NCI-H187 (cell line): ENCODE measurements at regions not wholly inside any gene's neighbourhood (a gene's known extent, or its start where the extent isn't known, plus 50 kb on each side); places are given as distances from the start of the nearest gene placed in this dataset.

ENCODE experiments used
- DNase-seq, 2 experiments: peaks; one replicate each; lab custom pipeline; 2025; lab: John Stamatoyannopoulos, UW

- DNase-seq: no peak
These were observed 65.3 kb upstream of the C14orf180 start for GRCh38 chr14:104514156-104514848.

- no peak for DNase-seq
These were observed 64.3 kb upstream of the C14orf180 start for GRCh38 chr14:104515059-104515810.

- no peak for DNase-seq
These were observed 63.5 kb upstream of the C14orf180 start for GRCh38 chr14:104515811-104516780.

DNA sequence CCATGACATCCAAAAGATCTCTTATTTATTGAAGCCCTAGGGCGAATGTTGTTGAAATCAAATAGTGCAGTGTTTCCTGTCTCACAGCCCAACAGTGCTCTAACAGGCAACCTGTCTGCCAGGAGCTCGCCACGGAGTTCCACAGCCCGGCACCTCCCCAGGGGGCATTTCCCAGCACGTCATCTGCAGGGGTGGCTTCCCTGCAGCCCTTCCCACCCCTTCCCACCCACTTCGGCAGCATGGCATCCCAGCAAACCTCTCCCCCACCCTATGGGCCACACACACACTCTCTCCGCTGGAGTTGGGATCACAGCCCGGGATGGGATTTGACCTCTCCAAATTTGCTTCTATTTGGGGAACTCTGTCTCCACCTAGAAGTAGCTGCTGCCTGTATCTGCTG is 62.7 kb upstream of the C14orf180 start:
- no peak for DNase-seq

- no peak for DNase-seq
These were observed 62.1 kb upstream of the C14orf180 start for GRCh38 chr14:104517426-104517825.

DNA sequence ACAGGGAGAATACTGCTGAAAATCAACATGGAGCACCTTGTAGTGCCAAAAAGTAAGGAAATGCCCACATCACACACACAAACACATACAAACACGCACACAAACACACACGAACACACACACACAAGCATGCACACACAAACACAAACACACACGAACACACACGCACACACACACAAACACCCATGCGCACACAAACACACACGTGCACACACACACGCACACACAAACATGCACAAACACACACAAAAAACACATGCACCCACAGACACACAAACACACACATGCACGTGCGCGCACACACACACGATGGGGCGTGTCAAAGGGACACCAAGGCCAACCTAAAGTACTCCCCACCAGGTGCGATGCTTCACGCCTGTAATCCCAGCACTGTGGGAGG is 61.7 kb upstream of the C14orf180 start:
- DNase-seq: no peak

- no peak for DNase-seq
These were observed 60.8 kb upstream of the C14orf180 start for GRCh38 chr14:104518659-104519350.

DNA sequence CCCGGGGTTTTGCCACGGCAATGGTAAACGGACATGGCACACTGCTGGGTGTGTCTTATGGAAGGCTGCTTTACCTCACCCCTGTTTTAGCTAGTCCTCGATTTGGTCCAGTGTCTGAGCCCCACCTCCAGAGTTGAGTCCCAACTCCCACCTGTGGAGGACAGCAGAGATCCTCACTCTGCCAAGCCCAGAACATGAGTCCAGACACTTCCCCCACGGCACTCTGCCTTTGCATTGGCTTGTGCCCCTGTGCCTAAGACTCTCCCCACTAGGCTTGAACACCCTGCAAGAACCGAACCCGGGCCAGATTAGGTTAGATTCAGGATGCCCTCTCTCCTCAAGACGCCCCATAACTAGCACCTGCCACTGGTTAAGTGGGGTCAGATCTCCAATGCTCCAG is 59.8 kb upstream of the C14orf180 start:
- DNase-seq: no peak

DNA sequence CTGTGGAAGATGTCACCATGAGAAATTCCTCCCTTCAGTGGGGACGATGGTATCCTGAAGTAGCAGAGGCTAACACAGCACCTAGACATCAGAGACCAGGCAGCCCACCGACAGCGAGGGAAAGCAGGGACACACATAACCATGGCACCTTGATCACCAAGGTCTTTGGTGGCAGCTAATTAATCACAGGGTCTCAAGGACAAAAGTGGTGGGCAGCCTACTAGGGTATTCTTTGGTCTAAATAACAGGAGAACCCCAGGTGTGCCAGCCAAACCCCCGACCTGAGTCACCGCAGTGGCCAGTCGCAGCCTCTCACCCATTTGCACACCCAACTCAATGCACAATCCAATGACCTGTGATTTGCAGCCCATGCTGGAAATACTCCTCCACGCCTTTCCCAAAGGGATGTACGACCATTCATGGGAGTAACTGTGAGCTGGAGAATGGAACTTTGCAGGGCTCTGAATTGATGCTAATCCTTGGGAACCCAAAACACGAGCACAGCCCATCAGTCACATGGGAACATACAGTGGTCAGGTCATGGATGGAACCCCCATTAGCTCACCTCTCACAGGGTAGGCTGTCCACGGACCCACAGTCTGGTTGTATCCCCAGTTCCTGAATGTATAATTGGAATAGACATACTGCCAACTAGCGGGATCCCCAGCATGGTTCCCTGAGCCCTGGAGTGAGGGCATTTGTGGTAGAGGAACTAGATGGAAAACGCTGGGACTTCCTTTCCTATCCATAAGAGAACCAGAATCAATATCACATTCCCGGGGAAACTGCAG is 58.7 kb upstream of the C14orf180 start:
- no peak for DNase-seq

GRCh38 chr14:104521816-104522745 is 57.5 kb upstream of the C14orf180 start:
- DNase-seq: no peak

GRCh38 chr14:104522926-104523545 is 56.5 kb upstream of the C14orf180 start:
- no peak for DNase-seq

GRCh38 chr14:104523546-104523935 is 56.0 kb upstream of the C14orf180 start:
- DNase-seq: no peak

DNA sequence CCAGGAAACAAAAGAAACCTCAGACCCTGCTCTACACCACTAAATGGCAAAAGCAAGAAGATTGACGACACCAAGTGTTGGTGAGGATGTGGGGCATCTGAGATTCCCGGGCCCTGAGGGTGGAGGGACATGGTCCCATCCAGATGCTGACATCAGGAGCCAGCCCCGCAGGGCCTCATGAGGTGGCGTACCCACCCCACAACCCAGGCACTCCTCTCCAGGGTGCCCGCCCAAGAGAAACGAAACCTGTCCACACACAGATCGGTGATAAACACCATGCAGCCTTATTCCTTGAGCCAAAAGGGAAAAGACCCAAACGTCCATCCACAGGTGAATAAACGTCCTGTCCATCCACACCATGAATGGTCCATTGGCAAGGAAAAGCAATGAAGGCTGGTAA is 54.8 kb upstream of the C14orf180 start:
- DNase-seq: no peak

DNA sequence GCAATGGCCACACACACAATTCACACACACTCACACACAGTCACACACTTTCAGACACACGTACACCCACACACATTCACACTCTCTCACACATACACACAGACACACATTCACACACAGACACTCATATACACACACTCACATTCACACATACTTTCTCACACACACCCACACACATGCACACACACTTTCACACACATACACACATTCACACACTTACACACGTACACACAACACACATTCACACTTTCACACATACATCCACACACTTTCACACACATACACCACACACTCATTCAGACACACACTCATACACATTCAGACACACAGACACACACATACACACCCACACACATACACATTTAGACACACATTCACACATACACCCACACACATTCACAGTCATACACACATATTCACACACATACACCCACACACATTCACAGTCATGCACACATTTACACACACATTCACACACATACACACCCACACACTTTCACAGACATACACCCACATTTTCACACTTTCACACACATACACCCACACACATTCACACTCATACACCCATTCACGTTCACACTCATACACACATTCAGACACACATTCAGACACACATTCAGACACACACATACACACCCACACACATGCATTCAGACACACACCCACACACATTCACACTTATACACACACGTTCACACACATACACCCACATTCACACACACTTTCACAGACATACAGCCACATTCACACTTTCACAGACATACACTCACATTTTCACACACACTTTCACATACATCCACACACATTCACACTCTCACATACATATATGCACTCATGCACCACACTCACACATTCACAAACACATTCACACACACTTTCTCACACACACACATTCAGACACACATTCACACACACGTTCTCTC is 52.6 kb upstream of the C14orf180 start:
- no peak for DNase-seq

GRCh38 chr14:104527857-104528459 is 51.6 kb upstream of the C14orf180 start:
- no peak for DNase-seq

- DNase-seq: no peak
These were observed 51.1 kb upstream of the C14orf180 start for GRCh38 chr14:104528496-104528895.
